Vagina (tissue), 2 donors: ENCODE measurements at regions not wholly inside any gene's neighbourhood (a gene's known extent, or its start where the extent isn't known, plus 50 kb on each side); places are given as distances from the start of the nearest gene placed in this dataset.

Experiments used
- DNase-seq, 2 donors: peaks; one replicate each; pipeline ENCODE4 v3.0.0-alpha.2; 2017; ENCODE audit errors: extremely low spot score in 2 of 2
- H3K27ac ChIP-seq: fragments of 200-600 bp; sonication (generic); one replicate; pipeline ENCODE4 v1.5.1; 2019
- H3K27me3 ChIP-seq: fragments of 200-600 bp; sonication (generic); one replicate; pipeline ENCODE4 v1.5.1; 2019
- H3K36me3 ChIP-seq, 2 donors: fragments of 200-600 bp; sonication (generic); one replicate each; pipeline ENCODE4 v1.5.1; 2017 to 2019
- H3K4me1 ChIP-seq: fragments of 200-600 bp; sonication (generic); one replicate; pipeline ENCODE4 v1.5.1; 2019
- H3K4me3 ChIP-seq, 2 donors: fragments of 200-600 bp; sonication (generic); 1 replicate in 1 of 2; 2 replicates in 1 of 2; pipeline ENCODE4 v1.5.1; 2016 to 2019
- H3K9me3 ChIP-seq: fragments of 200-600 bp; sonication (generic); one replicate; pipeline ENCODE4 v1.5.1; 2019
- CTCF ChIP-seq, 3 experiments: fragments of 450-650 bp in 2 of 3; fragments of 200-600 bp in 1 of 3; sonication (generic) in 1 of 3; IDR thresholded peaks; one replicate each; pipeline ENCODE4 v1.5.1; 2017 to 2019; ENCODE audit warnings: antibody characterized with exemption in 3 of 3, mild to moderate bottlenecking in 2 of 3, moderate library complexity in 2 of 3
- POLR2A ChIP-seq, 2 donors: fragments of 450-650 bp; IDR thresholded peaks; one replicate each; pipeline ENCODE4 v1.6.1; 2017; ENCODE audit warnings: antibody characterized with exemption in 2 of 2, mild to moderate bottlenecking in 2 of 2, moderate library complexity in 2 of 2
- POLR2AphosphoS5 ChIP-seq, 2 donors: sonication (generic); formaldehyde crosslinking; IDR thresholded peaks; one replicate each; pipeline ENCODE4 v1.9.0; 2017; ENCODE audit warnings: antibody characterized with exemption in 2 of 2, mild to moderate bottlenecking in 2 of 2, low read depth in 1 of 2; ENCODE audit not compliant: insufficient read depth in 1 of 2
- intact Hi-C: fragments of 100-400 bp; cut with DNase I; formaldehyde crosslinking; loops from one replicate; pipeline ENCODE4 v1.15.1; 2023

GRCh38 chr7:136403591-136403990, 426.4 kb upstream of the MTPN start:
- H3K9me3 ChIP-seq: no peaks in the 10 kb centered on the region
- no peak for TF ChIP-seq CTCF (IDR thresholded peaks at IDR 0.05)
- no peak for TF ChIP-seq POLR2AphosphoS5 (IDR thresholded peaks at IDR 0.05; ENCODE audit: insufficient read depth in 1 of 2, low read depth in 1 of 2)
- TF ChIP-seq POLR2A (IDR thresholded peaks at IDR 0.05): no peak
- no peak overlapping the region for H3K27ac ChIP-seq
- no peaks in the 10 kb centered on the region for H3K27me3 ChIP-seq
- H3K4me3 ChIP-seq: no peak overlapping the region
- no peaks in the 10 kb centered on the region for H3K4me1 ChIP-seq
- H3K36me3 ChIP-seq: no peaks in the 10 kb centered on the region
- intact Hi-C loops: no loop called here
- DNase-seq: no peak

- no peaks in the 10 kb centered on the region for H3K27me3 ChIP-seq
- DNase-seq: no peak
- H3K36me3 ChIP-seq: no peaks in the 10 kb centered on the region
- H3K4me3 ChIP-seq: no peak overlapping the region
- H3K27ac ChIP-seq: no peak overlapping the region
- no peaks in the 10 kb centered on the region for H3K4me1 ChIP-seq
- no peaks in the 10 kb centered on the region for H3K9me3 ChIP-seq
- intact Hi-C loops: no loop called here
- TF ChIP-seq POLR2A (IDR thresholded peaks at IDR 0.05): no peak
- no peak for TF ChIP-seq POLR2AphosphoS5 (IDR thresholded peaks at IDR 0.05; ENCODE audit: insufficient read depth in 1 of 2, low read depth in 1 of 2)
- TF ChIP-seq CTCF (IDR thresholded peaks at IDR 0.05): no peak
These were observed 423.7 kb upstream of the MTPN start for GRCh38 chr7:136400877-136401276.

- intact Hi-C loops: no loop called here
- no peaks in the 10 kb centered on the region for H3K27me3 ChIP-seq
These were observed 422.2 kb upstream of the MTPN start for GRCh38 chr7:136399385-136399784.

GRCh38 chr7:136392856-136393255, 415.7 kb upstream of the MTPN start:
- H3K4me3 ChIP-seq: no peak overlapping the region
- TF ChIP-seq POLR2A (IDR thresholded peaks at IDR 0.05): no peak
- no peak for TF ChIP-seq POLR2AphosphoS5 (IDR thresholded peaks at IDR 0.05; ENCODE audit: insufficient read depth in 1 of 2, low read depth in 1 of 2)
- TF ChIP-seq CTCF (IDR thresholded peaks at IDR 0.05): no peak
- no peak for DNase-seq
- no peaks in the 10 kb centered on the region for H3K27me3 ChIP-seq
- no peaks in the 10 kb centered on the region for H3K9me3 ChIP-seq
- H3K4me1 ChIP-seq: no peaks in the 10 kb centered on the region
- H3K27ac ChIP-seq: no peak overlapping the region
- no peaks in the 10 kb centered on the region for H3K36me3 ChIP-seq
- intact Hi-C loops: no loop called here

More at GRCh38 chr7:136399385-136399784, 422.2 kb upstream of the MTPN start:
- Histone ChIP-seq H3K27ac (no peak overlapping the region), H3K36me3 (no peaks in the 10 kb centered on the region), H3K4me1 (no peaks in the 10 kb centered on the region), H3K9me3 (no peaks in the 10 kb centered on the region), H3K4me3 (no peak overlapping the region)
- no peak for TF ChIP-seq POLR2A (IDR thresholded peaks at IDR 0.05)
- no peak for TF ChIP-seq POLR2AphosphoS5 (IDR thresholded peaks at IDR 0.05; ENCODE audit: insufficient read depth in 1 of 2, low read depth in 1 of 2)
- no peak for TF ChIP-seq CTCF (IDR thresholded peaks at IDR 0.05)
- no peak for DNase-seq

- DNase-seq: no peak
- H3K27ac ChIP-seq: no peak overlapping the region
- H3K27me3 ChIP-seq: no peaks in the 10 kb centered on the region
- TF ChIP-seq POLR2AphosphoS5 (IDR thresholded peaks at IDR 0.05; ENCODE audit: insufficient read depth in 1 of 2, low read depth in 1 of 2) (no peak), CTCF (IDR thresholded peaks at IDR 0.05) (no peak), POLR2A (IDR thresholded peaks at IDR 0.05) (no peak)
- intact Hi-C loops: no loop called here
- no peaks in the 10 kb centered on the region for H3K9me3 ChIP-seq
- H3K36me3 ChIP-seq: no peaks in the 10 kb centered on the region
- no peaks in the 10 kb centered on the region for H3K4me1 ChIP-seq
- no peak overlapping the region for H3K4me3 ChIP-seq
These were observed 414.2 kb upstream of the MTPN start for GRCh38 chr7:136391371-136391770.
